HepG2 (cell line): ENCODE measurements at regions not wholly inside any gene's neighbourhood (a gene's known extent, or its start where the extent isn't known, plus 50 kb on each side); places are given as distances from the start of the nearest gene placed in this dataset.

Experiments
- BHLHE40 ChIP-seq: IDR thresholded peaks from 2 replicates; pipeline ENCODE4 v1.6.1; 2011; ENCODE audit warnings: low read length, improper control_type of control experiment
- CBX1 ChIP-seq: IDR thresholded peaks from one replicate; pipeline ENCODE4 v1.6.1; 2016; ENCODE audit warnings: antibody characterized with exemption, low read depth
- CTCF ChIP-seq: sonication (generic); formaldehyde crosslinking; IDR thresholded peaks from 2 replicates; pipeline ENCODE4 v1.5.0; 2020; ENCODE audit warnings: mild to moderate bottlenecking, missing genetic modification reagents, moderate library complexity
- DPF2 ChIP-seq: sonication (generic); formaldehyde crosslinking; IDR thresholded peaks from 2 replicates; pipeline ENCODE4 v1.4.0; 2020; ENCODE audit warnings: mild to moderate bottlenecking, low read depth, missing genetic modification reagents, borderline replicate concordance
- ESRRA ChIP-seq: sonication (generic); formaldehyde crosslinking; IDR thresholded peaks from 2 replicates; pipeline ENCODE4 v1.5.1; 2020; ENCODE audit warnings: mild to moderate bottlenecking, low read depth, missing genetic modification reagents
- IRF9 ChIP-seq: sonication (generic); formaldehyde crosslinking; IDR thresholded peaks from 2 replicates; pipeline ENCODE4 v1.8.0; 2022; ENCODE audit warnings: missing genetic modification reagents, mild to moderate bottlenecking, borderline replicate concordance
- RFX1 ChIP-seq: fragments of 450-650 bp; IDR thresholded peaks from 2 replicates; pipeline ENCODE4 v1.6.1; 2017
- SCMH1 ChIP-seq: sonication (generic); formaldehyde crosslinking; IDR thresholded peaks from 2 replicates; pipeline ENCODE4 v1.9.0; 2021; ENCODE audit warnings: missing genetic modification reagents, mild to moderate bottlenecking, borderline replicate concordance
- SMC3 ChIP-seq: IDR thresholded peaks from 2 replicates; pipeline ENCODE4 v1.6.1; 2011; ENCODE audit warnings: low read length, improper control_type of control experiment
- ZNF431 ChIP-seq: sonication (generic); formaldehyde crosslinking; IDR thresholded peaks from 2 replicates; pipeline ENCODE4 v1.9.0; 2022; ENCODE audit warnings: missing genetic modification reagents, low read depth, mild to moderate bottlenecking, borderline replicate concordance
- TF ChIP-seq, protein P1 (sequence below): sonication (generic); formaldehyde crosslinking; IDR thresholded peaks from 2 replicates; pipeline ENCODE4 v1.9.0; 2022; ENCODE audit warnings: low read depth, missing genetic modification reagents
- TF ChIP-seq, protein P2 (sequence below): sonication (generic); formaldehyde crosslinking; IDR thresholded peaks from 2 replicates; pipeline ENCODE4 v1.4.0; 2020; ENCODE audit warnings: missing genetic modification reagents
- TF ChIP-seq, protein P3 (sequence below): sonication (generic); formaldehyde crosslinking; IDR thresholded peaks from 2 replicates; pipeline ENCODE4 v1.5.1; 2020; ENCODE audit warnings: mild to moderate bottlenecking, missing genetic modification reagents, borderline replicate concordance

DNA sequence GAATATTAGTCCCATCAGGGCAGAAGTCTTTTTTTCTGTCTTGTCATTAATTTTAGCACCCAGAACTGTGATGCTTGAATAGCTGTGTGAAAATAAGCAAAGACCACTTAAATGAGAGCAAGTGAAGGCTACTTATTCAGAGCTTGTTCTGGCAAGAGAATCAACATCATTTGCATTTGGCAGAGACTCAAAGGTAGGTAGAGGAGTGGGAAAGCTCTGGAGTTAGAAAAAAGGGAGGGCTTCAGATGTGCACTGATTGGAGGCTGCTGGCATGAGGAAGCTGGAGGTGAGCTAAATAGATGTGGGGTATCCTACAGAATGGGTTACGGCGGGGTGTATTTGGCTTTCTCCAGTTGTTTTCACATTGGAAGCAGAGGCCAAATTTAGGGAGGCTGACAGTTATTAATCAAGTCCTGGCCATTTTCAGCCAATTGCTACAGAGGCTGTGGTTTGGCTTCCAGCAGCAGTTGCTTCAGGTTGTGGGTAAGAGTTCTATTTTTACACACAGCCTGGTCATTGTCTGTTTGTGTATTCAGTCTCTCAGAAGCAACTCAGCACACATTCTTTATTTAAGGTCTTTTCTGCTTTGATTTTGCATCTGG, 254.3 kb downstream of the BTBD3 start:
- no peak for TF ChIP-seq DPF2 (CRISPR knock-in tag)
- TF ChIP-seq, protein P1, sequence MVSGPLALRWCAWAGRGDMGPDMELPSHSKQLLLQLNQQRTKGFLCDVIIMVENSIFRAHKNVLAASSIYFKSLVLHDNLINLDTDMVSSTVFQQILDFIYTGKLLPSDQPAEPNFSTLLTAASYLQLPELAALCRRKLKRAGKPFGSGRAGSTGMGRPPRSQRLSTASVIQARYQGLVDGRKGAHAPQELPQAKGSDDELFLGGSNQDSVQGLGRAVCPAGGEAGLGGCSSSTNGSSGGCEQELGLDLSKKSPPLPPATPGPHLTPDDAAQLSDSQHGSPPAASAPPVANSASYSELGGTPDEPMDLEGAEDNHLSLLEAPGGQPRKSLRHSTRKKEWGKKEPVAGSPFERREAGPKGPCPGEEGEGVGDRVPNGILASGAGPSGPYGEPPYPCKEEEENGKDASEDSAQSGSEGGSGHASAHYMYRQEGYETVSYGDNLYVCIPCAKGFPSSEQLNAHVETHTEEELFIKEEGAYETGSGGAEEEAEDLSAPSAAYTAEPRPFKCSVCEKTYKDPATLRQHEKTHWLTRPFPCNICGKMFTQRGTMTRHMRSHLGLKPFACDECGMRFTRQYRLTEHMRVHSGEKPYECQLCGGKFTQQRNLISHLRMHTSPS, result no peak
- no peak for TF ChIP-seq CTCF (CRISPR knock-in tag)
- TF ChIP-seq, protein P2, sequence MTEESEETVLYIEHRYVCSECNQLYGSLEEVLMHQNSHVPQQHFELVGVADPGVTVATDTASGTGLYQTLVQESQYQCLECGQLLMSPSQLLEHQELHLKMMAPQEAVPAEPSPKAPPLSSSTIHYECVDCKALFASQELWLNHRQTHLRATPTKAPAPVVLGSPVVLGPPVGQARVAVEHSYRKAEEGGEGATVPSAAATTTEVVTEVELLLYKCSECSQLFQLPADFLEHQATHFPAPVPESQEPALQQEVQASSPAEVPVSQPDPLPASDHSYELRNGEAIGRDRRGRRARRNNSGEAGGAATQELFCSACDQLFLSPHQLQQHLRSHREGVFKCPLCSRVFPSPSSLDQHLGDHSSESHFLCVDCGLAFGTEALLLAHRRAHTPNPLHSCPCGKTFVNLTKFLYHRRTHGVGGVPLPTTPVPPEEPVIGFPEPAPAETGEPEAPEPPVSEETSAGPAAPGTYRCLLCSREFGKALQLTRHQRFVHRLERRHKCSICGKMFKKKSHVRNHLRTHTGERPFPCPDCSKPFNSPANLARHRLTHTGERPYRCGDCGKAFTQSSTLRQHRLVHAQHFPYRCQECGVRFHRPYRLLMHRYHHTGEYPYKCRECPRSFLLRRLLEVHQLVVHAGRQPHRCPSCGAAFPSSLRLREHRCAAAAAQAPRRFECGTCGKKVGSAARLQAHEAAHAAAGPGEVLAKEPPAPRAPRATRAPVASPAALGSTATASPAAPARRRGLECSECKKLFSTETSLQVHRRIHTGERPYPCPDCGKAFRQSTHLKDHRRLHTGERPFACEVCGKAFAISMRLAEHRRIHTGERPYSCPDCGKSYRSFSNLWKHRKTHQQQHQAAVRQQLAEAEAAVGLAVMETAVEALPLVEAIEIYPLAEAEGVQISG (CRISPR knock-in tag), result no peak
- no peak for TF ChIP-seq SMC3
- no peak for TF ChIP-seq BHLHE40
- TF ChIP-seq CBX1, result no peak
- TF ChIP-seq ZNF431, result no peak
- TF ChIP-seq RFX1, result no peak
- TF ChIP-seq ESRRA, result no peak
- TF ChIP-seq, protein P3, sequence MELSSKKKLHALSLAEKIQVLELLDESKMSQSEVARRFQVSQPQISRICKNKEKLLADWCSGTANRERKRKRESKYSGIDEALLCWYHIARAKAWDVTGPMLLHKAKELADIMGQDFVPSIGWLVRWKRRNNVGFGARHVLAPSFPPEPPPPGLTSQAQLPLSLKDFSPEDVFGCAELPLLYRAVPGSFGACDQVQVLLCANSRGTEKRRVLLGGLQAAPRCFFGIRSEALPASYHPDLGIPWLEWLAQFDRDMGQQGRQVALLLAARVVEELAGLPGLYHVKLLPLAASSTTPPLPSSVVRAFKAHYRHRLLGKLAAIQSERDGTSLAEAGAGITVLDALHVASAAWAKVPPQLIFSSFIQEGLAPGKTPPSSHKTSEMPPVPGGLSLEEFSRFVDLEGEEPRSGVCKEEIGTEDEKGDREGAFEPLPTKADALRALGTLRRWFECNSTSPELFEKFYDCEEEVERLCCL (CRISPR knock-in tag), result no peak
- TF ChIP-seq SCMH1 (CRISPR knock-in tag), result no peak
- TF ChIP-seq IRF9 (CRISPR knock-in tag), result no peak
